ENCODE measurements at regions not wholly inside any gene's neighbourhood (a gene's known extent, or its start where the extent isn't known, plus 50 kb on each side); places are given as distances from the start of the nearest gene placed in this dataset.

GRCh38 chr3:157574531-157574930 is 71.3 kb upstream of the VEPH1 start:
- TF ChIP-seq CTCF (IDR thresholded peaks at IDR 0.05; ENCODE audit: borderline replicate concordance, insufficient read depth, low read depth, low read length) = no peak
- H3K4me3 ChIP-seq (ENCODE audit: low read depth, low read length) = no peak overlapping the region

GRCh38 chr3:157573780-157574378 is 70.7 kb upstream of the VEPH1 start:
- no peak for TF ChIP-seq CTCF (IDR thresholded peaks at IDR 0.05; ENCODE audit: borderline replicate concordance, insufficient read depth, low read depth, low read length)
- H3K4me3 ChIP-seq (ENCODE audit: low read depth, low read length) = no peak overlapping the region

- no peak for TF ChIP-seq CTCF (IDR thresholded peaks at IDR 0.05; ENCODE audit: borderline replicate concordance, insufficient read depth, low read depth, low read length)
- no peak overlapping the region for H3K4me3 ChIP-seq (ENCODE audit: low read depth, low read length)
These were observed 70.1 kb upstream of the VEPH1 start for GRCh38 chr3:157573281-157573680.

GRCh38 chr3:157572559-157573270 is 69.5 kb upstream of the VEPH1 start:
- H3K4me3 ChIP-seq (ENCODE audit: low read depth, low read length) = no peak overlapping the region
- TF ChIP-seq CTCF (IDR thresholded peaks at IDR 0.05; ENCODE audit: borderline replicate concordance, insufficient read depth, low read depth, low read length) = peak; percentile 66

- H3K4me3 ChIP-seq (ENCODE audit: low read depth, low read length) = no peak overlapping the region
- no peak for TF ChIP-seq CTCF (IDR thresholded peaks at IDR 0.05; ENCODE audit: borderline replicate concordance, insufficient read depth, low read depth, low read length)
These were observed 63.4 kb upstream of the VEPH1 start for GRCh38 chr3:157566596-157566995.

- no peak overlapping the region for H3K4me3 ChIP-seq (ENCODE audit: low read depth, low read length)
- TF ChIP-seq CTCF (IDR thresholded peaks at IDR 0.05; ENCODE audit: borderline replicate concordance, insufficient read depth, low read depth, low read length) = no peak
These were observed 56.2 kb upstream of the VEPH1 start for GRCh38 chr3:157559401-157559800.
